ENCODE measurements at regions not wholly inside any gene's neighbourhood (a gene's known extent, or its start where the extent isn't known, plus 50 kb on each side); places are given as distances from the start of the nearest gene placed in this dataset.

- H3K4me1 ChIP-seq (ENCODE audit: insufficient read depth, low read length) = no peaks in the 10 kb centered on the region
- no peak overlapping the region for H4K8ac ChIP-seq (replicated peaks; ENCODE audit: insufficient read length, low read depth, low read length)
- H3K4me2 ChIP-seq (ENCODE audit: insufficient read depth, insufficient read length, low read length) = no peak overlapping the region
- no peak overlapping the region for H3K9ac ChIP-seq (ENCODE audit: extremely low read depth, insufficient read length, low read length)
- H3K14ac ChIP-seq (ENCODE audit: insufficient read depth, low read length) = no peak overlapping the region
- no peak overlapping the region for H2BK12ac ChIP-seq (ENCODE audit: insufficient read length, low read depth, low read length)
- no peak overlapping the region for H2AK5ac ChIP-seq (ENCODE audit: insufficient read length, low read length)
- Mint-ChIP-seq H3K4me3 (no peak overlapping the region), H3K36me3 (ENCODE audit: insufficient read depth in 1 of 3, low read depth in 3 of 3) (no peaks in the 10 kb centered on the region), H3K9me3 (no peaks in the 10 kb centered on the region), H3K4me1 (peaks cover 9 to 12% of the 10 kb centered on the region in 2 experiments), H3K27me3 (ENCODE audit: low read depth) (no peaks in the 10 kb centered on the region; the same call in 1 of the 2 replicates), H3K27ac (no peak overlapping the region)
- H3K79me1 ChIP-seq (ENCODE audit: insufficient read depth, low read depth, low read length, poor library complexity, severe bottlenecking) = no peaks in the 10 kb centered on the region
- H4K5ac ChIP-seq (ENCODE audit: insufficient read length, low read depth, low read length) = no peak overlapping the region
- no peak overlapping the region for H3K18ac ChIP-seq (ENCODE audit: insufficient read length, low read depth, low read length)
- H3K27me3 ChIP-seq (ENCODE audit: insufficient read depth, low read length) = no peaks in the 10 kb centered on the region
- H2BK120ac ChIP-seq (ENCODE audit: low read depth, low read length, poor library complexity, severe bottlenecking) = no peak overlapping the region
- no peaks in the 10 kb centered on the region for H3K9me3 ChIP-seq (ENCODE audit: control insufficient read depth, low read depth, low read length)
- no peak overlapping the region for H3K56ac ChIP-seq (ENCODE audit: insufficient read length, low read depth, low read length)
- no peak overlapping the region for H3K23ac ChIP-seq (ENCODE audit: insufficient read length, low read depth, low read length)
- WGBS (ENCODE audit: extremely low coverage, insufficient read length, low lambda C conversion rate) = no CpG with 5 or more reads among the region's 2 CpGs
- no peaks in the 10 kb centered on the region for H3K79me2 ChIP-seq (ENCODE audit: insufficient read depth, low read length)
- H4K91ac ChIP-seq (ENCODE audit: insufficient read length, low read depth, low read length) = no peak overlapping the region
- no peaks in the 10 kb centered on the region for H4K20me1 ChIP-seq (ENCODE audit: control insufficient read depth, insufficient read depth, insufficient read length)
- H3K23me2 ChIP-seq (ENCODE audit: insufficient read length, low read depth, low read length, poor library complexity, severe bottlenecking) = no peaks in the 10 kb centered on the region
- no peak overlapping the region for H2BK20ac ChIP-seq (ENCODE audit: low read depth, low read length, poor library complexity, severe bottlenecking)
- H3K4ac ChIP-seq (ENCODE audit: low read depth, low read length) = no peak overlapping the region
- H2AFZ ChIP-seq (ENCODE audit: low read length) = no peak overlapping the region
- no peak for DNase-seq
- TF ChIP-seq, protein P1, sequence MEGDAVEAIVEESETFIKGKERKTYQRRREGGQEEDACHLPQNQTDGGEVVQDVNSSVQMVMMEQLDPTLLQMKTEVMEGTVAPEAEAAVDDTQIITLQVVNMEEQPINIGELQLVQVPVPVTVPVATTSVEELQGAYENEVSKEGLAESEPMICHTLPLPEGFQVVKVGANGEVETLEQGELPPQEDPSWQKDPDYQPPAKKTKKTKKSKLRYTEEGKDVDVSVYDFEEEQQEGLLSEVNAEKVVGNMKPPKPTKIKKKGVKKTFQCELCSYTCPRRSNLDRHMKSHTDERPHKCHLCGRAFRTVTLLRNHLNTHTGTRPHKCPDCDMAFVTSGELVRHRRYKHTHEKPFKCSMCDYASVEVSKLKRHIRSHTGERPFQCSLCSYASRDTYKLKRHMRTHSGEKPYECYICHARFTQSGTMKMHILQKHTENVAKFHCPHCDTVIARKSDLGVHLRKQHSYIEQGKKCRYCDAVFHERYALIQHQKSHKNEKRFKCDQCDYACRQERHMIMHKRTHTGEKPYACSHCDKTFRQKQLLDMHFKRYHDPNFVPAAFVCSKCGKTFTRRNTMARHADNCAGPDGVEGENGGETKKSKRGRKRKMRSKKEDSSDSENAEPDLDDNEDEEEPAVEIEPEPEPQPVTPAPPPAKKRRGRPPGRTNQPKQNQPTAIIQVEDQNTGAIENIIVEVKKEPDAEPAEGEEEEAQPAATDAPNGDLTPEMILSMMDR (conservative IDR thresholded peaks at IDR 0.05) = no peak
- H2BK15ac ChIP-seq (ENCODE audit: low read depth, low read length) = no peak overlapping the region
- H3K27ac ChIP-seq (ENCODE audit: insufficient read length, low read depth, low read length) = no peak overlapping the region
- H2BK5ac ChIP-seq (ENCODE audit: insufficient read length, low read length) = no peak overlapping the region
- no peak overlapping the region for H3T11ph ChIP-seq (ENCODE audit: low read length)
Measured at GRCh38 chr4:147085781-147086180, 140.1 kb upstream of the TTC29 start.

All from H9 (cell line).